ENCODE measurements at regions not wholly inside any gene's neighbourhood (a gene's known extent, or its start where the extent isn't known, plus 50 kb on each side); places are given as distances from the start of the nearest gene placed in this dataset.
A peak's percentile ranks its signal among the peaks of the same experiment; 100 is the strongest.
"Not testable (repeated sequence)": the region's sequence is repeated elsewhere in the genome, so short reads cannot be mapped to it uniquely, and the experiment has no call there.

GRCh38 chr11:47921080-47921555 lies 59.2 kb upstream of the PTPRJ start:
- H3K9ac ChIP-seq (ENCODE audit: low read depth in 1 of 2, low read length in 2 of 2); H3K27ac ChIP-seq (ENCODE audit: low read depth in 1 of 2, low read length in 2 of 2); H3K4me3 ChIP-seq (ENCODE audit: low read depth in 1 of 3, low read length in 3 of 3); H3K9me3 ChIP-seq (ENCODE audit: control insufficient read depth in 4 of 4, low read length in 3 of 4); H3K27me3 ChIP-seq (ENCODE audit: control insufficient read depth in 4 of 4, insufficient read depth in 4 of 4, low read length in 3 of 4); DNase-seq (ENCODE audit: low spot score); H3K36me3 ChIP-seq (ENCODE audit: control insufficient read depth in 4 of 4, insufficient read depth in 3 of 4, low read depth in 1 of 4, low read length in 3 of 4); H3K4me1 ChIP-seq (ENCODE audit: control insufficient read depth in 4 of 4, insufficient read depth in 4 of 4, low read length in 3 of 4): not testable (repeated sequence)
- 92% methylated on average over 6 of the region's 6 CpGs for WGBS

- DNase-seq (ENCODE audit: low spot score): no peak
- no peak for TF ChIP-seq SP1 (IDR thresholded peaks at IDR 0.05)
- no peak for TF ChIP-seq CTCF (IDR thresholded peaks at IDR 0.05; ENCODE audit: low read depth, low read length, missing input control)
- TF ChIP-seq JUND (IDR thresholded peaks at IDR 0.05): no peak
- Histone ChIP-seq H3K9me3 (ENCODE audit: control insufficient read depth in 4 of 4, low read length in 3 of 4) (no peaks in the 10 kb centered on the region), H3K36me3 (ENCODE audit: control insufficient read depth in 4 of 4, insufficient read depth in 3 of 4, low read depth in 1 of 4, low read length in 3 of 4) (no peaks in the 10 kb centered on the region), H3K27ac (ENCODE audit: low read depth in 1 of 2, low read length in 2 of 2) (no peak overlapping the region), H3K9ac (ENCODE audit: low read depth in 1 of 2, low read length in 2 of 2) (no peak overlapping the region), H3K27me3 (ENCODE audit: control insufficient read depth in 4 of 4, insufficient read depth in 4 of 4, low read length in 3 of 4) (no peaks in the 10 kb centered on the region), H3K4me3 (ENCODE audit: low read depth in 1 of 3, low read length in 3 of 3) (no peak overlapping the region), H3K4me1 (ENCODE audit: control insufficient read depth in 4 of 4, insufficient read depth in 4 of 4, low read length in 3 of 4) (peaks cover 0 to under 1% (median 0%) of the 10 kb centered on the region in 4 donors)
- 91% methylated on average over 4 of the region's 4 CpGs for WGBS
Measured at GRCh38 chr11:47918882-47919495, 61.4 kb upstream of the PTPRJ start.

- no peak for TF ChIP-seq SP1 (IDR thresholded peaks at IDR 0.05)
- no peak for TF ChIP-seq REST (IDR thresholded peaks at IDR 0.05)
- TF ChIP-seq ZBTB33 (IDR thresholded peaks at IDR 0.05): no peak
- TF ChIP-seq GABPA (IDR thresholded peaks at IDR 0.05 in 1 of 2, conservative IDR thresholded peaks at IDR 0.05 in 1 of 2): no peak
- Histone ChIP-seq H3K36me3 (ENCODE audit: control insufficient read depth in 4 of 4, insufficient read depth in 3 of 4, low read depth in 1 of 4, low read length in 3 of 4) (no peaks in the 10 kb centered on the region), H3K27ac (ENCODE audit: low read depth in 1 of 2, low read length in 2 of 2) (peak overlapping the region in 1 of 2 donors; percentile 0), H3K27me3 (ENCODE audit: control insufficient read depth in 4 of 4, insufficient read depth in 4 of 4, low read length in 3 of 4) (no peaks in the 10 kb centered on the region), H3K9me3 (ENCODE audit: control insufficient read depth in 4 of 4, low read length in 3 of 4) (no peaks in the 10 kb centered on the region), H3K4me1 (ENCODE audit: control insufficient read depth in 4 of 4, insufficient read depth in 4 of 4, low read length in 3 of 4) (no peaks in the 10 kb centered on the region), H3K9ac (ENCODE audit: low read depth in 1 of 2, low read length in 2 of 2) (no peak overlapping the region), H3K4me3 (ENCODE audit: low read depth in 1 of 3, low read length in 3 of 3) (no peak overlapping the region)
- WGBS: 66% methylated on average over 3 of the region's 3 CpGs
- no peak for DNase-seq (ENCODE audit: low spot score)
Measured at GRCh38 chr11:47918370-47918690, 62.0 kb upstream of the PTPRJ start.
